GM10266 (cell line): ENCODE measurements at regions not wholly inside any gene's neighbourhood (a gene's known extent, or its start where the extent isn't known, plus 50 kb on each side); places are given as distances from the start of the nearest gene placed in this dataset.
"Not testable (repeated sequence)": the region's sequence is repeated elsewhere in the genome, so short reads cannot be mapped to it uniquely, and the experiment has no call there.

Experiments used
- DNase-seq: peaks from one replicate; pipeline ENCODE4 v3.0.0; 2012; ENCODE audit errors: extremely low spot score
- TF ChIP-seq, protein P1 (sequence below): IDR thresholded peaks from 2 replicates; pipeline ENCODE4 v1.5.1; 2012; ENCODE audit warnings: mild to moderate bottlenecking, low read depth; ENCODE audit not compliant: control insufficient read depth, insufficient read depth; ENCODE audit errors: missing control alignments

DNA sequence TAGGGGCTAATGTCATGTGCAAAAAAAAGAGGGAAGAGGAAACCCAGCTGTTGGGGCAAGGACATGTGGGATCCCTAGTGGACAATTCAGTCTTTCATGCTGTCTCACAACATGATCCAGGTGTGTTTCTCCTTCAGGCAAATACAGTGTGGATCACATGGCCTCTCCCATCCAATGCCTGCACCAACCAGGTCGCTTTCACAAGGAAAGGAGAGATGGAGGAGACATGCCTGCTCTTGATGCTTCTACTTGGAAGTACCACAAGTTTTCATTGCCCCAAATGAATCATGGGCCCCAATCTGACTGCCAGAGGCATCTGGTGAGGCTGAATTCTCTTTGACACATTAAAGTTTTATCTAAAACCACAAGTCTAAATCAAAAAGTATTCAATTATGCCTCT lies 82.1 kb downstream of the DLEU7 start:
- no peak for DNase-seq
- TF ChIP-seq, protein P1, sequence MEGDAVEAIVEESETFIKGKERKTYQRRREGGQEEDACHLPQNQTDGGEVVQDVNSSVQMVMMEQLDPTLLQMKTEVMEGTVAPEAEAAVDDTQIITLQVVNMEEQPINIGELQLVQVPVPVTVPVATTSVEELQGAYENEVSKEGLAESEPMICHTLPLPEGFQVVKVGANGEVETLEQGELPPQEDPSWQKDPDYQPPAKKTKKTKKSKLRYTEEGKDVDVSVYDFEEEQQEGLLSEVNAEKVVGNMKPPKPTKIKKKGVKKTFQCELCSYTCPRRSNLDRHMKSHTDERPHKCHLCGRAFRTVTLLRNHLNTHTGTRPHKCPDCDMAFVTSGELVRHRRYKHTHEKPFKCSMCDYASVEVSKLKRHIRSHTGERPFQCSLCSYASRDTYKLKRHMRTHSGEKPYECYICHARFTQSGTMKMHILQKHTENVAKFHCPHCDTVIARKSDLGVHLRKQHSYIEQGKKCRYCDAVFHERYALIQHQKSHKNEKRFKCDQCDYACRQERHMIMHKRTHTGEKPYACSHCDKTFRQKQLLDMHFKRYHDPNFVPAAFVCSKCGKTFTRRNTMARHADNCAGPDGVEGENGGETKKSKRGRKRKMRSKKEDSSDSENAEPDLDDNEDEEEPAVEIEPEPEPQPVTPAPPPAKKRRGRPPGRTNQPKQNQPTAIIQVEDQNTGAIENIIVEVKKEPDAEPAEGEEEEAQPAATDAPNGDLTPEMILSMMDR, result no peak

DNA sequence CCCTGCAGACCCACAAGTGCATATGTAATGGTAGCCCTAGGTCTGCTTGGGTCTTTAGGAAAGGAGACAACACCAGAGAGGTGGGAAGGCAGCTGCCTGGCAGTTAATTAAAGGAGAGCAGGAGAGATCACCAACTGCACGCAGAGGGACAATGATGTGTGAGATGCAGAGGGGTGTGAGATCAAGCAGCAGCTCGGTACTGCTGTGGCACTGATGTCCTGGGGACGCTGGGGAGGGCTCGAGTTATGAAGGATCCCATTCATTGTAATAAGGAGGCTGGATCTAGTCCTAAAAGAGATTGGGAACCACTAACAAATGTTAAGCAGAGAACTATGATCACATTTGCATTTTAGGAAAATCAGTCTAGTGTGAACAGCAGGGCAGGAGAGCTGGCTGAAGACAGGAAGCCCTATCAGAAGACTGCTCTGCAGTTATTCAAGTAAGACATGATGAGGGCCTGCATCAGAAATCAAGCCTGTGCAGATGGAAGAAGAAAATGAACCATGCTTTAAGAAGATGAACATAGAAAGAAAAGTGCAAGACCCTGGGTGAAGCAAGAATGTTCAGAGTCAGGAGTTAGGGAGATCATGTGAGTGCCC lies 80.4 kb downstream of the DLEU7 start:
- TF ChIP-seq, protein P1, result no peak
- no peak for DNase-seq

DNA sequence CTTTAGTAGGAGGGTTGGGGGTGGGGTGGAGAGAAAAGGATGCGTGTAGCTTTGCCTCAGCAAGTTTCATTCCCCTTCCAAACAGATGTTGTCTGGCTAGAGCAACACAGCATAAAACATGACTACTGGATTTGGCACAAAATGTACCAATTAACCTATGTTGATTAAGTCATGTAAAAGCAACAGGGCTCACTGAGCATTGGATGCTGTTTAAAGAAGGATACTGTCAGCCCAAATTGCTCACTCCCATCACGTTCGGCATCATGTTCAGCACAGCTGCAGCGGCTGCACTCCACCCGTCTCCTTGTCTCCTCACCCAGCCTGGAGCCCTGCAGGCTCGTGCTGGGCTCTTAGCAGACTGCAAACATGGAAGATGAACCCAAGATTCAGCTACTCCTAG lies 77.5 kb downstream of the DLEU7 start:
- no peak for DNase-seq
- TF ChIP-seq, protein P1, result no peak

DNA sequence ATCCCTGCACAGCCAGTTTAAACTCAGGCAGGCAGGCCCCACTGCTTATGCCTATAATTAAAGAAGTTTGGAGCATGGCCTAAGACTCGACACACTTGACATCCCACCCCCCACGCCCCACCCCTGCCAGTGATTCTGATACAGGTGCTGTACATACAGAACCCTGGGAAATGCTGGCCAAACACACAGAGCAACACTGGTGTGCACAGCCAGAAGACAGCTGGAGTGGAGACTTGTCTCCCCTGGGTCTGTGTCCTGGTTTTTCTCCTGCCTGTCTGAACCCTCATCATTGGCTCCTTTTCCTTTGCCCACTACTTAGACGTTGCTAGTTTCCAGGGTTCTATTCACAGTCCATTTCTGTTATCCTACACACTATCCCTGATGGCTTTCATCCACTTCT lies 76.8 kb downstream of the DLEU7 start:
- TF ChIP-seq, protein P1, result no peak
- DNase-seq, result no peak

DNA sequence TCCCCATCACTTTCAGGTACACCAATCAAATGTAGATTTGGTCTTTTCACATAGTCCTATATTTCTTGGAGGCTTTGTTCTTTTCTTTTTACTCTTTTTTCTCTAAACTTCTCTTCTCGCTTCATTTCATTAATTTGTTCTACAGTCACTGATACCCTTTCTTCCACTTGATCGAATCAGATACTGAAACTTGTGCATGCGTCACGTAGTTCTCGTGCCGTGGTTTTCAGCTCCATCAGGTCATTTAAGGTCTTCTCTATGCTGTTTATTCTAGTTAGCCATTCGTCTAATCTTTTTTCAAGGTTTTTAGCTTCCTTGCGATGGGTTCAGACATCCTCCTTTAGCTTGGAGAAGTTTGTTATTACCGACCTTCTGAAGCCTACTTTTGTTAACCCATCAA lies 70.6 kb downstream of the DLEU7 start:
- DNase-seq, result not testable (repeated sequence)
